Fibroblast of pulmonary artery (primary cell): ENCODE measurements at regions not wholly inside any gene's neighbourhood (a gene's known extent, or its start where the extent isn't known, plus 50 kb on each side); places are given as distances from the start of the nearest gene placed in this dataset.

ENCODE experiments used
- DNase-seq: peaks from one replicate; pipeline ENCODE4 v3.0.0-alpha.2; 2010; ENCODE audit warnings: low read depth
- H3K4me3 ChIP-seq: replicated peaks from 2 replicates; pipeline ENCODE4 v1.5.1; 2011; ENCODE audit warnings: low read depth, mild to moderate bottlenecking, control low read depth, low read length, moderate library complexity
- TF ChIP-seq, protein P1 (sequence below): IDR thresholded peaks from 2 replicates; pipeline ENCODE4 v1.5.1; 2011; ENCODE audit warnings: mild to moderate bottlenecking, control low read depth, low read length, inconsistent platforms; ENCODE audit errors: missing control alignments

- TF ChIP-seq, protein P1, sequence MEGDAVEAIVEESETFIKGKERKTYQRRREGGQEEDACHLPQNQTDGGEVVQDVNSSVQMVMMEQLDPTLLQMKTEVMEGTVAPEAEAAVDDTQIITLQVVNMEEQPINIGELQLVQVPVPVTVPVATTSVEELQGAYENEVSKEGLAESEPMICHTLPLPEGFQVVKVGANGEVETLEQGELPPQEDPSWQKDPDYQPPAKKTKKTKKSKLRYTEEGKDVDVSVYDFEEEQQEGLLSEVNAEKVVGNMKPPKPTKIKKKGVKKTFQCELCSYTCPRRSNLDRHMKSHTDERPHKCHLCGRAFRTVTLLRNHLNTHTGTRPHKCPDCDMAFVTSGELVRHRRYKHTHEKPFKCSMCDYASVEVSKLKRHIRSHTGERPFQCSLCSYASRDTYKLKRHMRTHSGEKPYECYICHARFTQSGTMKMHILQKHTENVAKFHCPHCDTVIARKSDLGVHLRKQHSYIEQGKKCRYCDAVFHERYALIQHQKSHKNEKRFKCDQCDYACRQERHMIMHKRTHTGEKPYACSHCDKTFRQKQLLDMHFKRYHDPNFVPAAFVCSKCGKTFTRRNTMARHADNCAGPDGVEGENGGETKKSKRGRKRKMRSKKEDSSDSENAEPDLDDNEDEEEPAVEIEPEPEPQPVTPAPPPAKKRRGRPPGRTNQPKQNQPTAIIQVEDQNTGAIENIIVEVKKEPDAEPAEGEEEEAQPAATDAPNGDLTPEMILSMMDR = no peak
- no peak for DNase-seq
- no peak overlapping the region for H3K4me3 ChIP-seq
Measured at GRCh38 chr2:80700961-80701360, 396.4 kb upstream of the LRRTM1 start.
